Cardiac fibroblast (primary cell): ENCODE measurements at regions not wholly inside any gene's neighbourhood (a gene's known extent, or its start where the extent isn't known, plus 50 kb on each side); places are given as distances from the start of the nearest gene placed in this dataset.
"Not testable (repeated sequence)": the region's sequence is repeated elsewhere in the genome, so short reads cannot be mapped to it uniquely, and the experiment has no call there.

Source experiments
- DNase-seq, 2 donors: peaks; one replicate each; pipeline versions ENCODE4 v3.0.0 to v3.0.0-alpha.2; 2010; ENCODE audit warnings: low read depth in 2 of 2
- H3K4me3 ChIP-seq, 2 donors: replicated peaks in 1 of 2; 1 replicate in 1 of 2; 2 replicates in 1 of 2; pipeline ENCODE4 v1.5.1; 2011; ENCODE audit warnings: low read depth in 2 of 2, low read length in 2 of 2, mild to moderate bottlenecking in 2 of 2, moderate library complexity in 1 of 2
- TF ChIP-seq, protein P1 (sequence below): IDR thresholded peaks from one replicate; pipeline ENCODE4 v1.5.1; 2011; ENCODE audit warnings: low read depth, mild to moderate bottlenecking, low read length, inconsistent platforms

DNA sequence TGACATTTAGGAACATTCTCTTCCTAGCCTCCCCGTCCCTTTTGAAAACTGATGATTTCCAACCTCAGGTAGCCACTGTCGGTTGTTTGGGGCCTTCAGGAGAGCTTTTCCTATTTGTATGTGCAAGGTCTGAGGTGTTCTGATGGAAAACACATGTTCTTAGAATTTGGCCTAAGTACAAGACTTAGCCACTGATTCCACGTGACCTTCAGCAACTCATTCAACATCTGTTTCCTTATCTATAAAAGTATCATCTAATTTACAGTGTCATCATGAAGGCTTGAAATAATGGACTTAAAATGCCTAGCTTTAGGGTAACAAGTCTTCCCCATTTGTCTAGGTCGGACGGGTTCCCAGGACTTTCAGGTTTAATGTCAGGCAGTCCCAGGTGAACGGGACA lies 259.3 kb downstream of the SOX9 start:
- TF ChIP-seq, protein P1, sequence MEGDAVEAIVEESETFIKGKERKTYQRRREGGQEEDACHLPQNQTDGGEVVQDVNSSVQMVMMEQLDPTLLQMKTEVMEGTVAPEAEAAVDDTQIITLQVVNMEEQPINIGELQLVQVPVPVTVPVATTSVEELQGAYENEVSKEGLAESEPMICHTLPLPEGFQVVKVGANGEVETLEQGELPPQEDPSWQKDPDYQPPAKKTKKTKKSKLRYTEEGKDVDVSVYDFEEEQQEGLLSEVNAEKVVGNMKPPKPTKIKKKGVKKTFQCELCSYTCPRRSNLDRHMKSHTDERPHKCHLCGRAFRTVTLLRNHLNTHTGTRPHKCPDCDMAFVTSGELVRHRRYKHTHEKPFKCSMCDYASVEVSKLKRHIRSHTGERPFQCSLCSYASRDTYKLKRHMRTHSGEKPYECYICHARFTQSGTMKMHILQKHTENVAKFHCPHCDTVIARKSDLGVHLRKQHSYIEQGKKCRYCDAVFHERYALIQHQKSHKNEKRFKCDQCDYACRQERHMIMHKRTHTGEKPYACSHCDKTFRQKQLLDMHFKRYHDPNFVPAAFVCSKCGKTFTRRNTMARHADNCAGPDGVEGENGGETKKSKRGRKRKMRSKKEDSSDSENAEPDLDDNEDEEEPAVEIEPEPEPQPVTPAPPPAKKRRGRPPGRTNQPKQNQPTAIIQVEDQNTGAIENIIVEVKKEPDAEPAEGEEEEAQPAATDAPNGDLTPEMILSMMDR, result no peak
- DNase-seq, result no peak
- no peak overlapping the region for H3K4me3 ChIP-seq

DNA sequence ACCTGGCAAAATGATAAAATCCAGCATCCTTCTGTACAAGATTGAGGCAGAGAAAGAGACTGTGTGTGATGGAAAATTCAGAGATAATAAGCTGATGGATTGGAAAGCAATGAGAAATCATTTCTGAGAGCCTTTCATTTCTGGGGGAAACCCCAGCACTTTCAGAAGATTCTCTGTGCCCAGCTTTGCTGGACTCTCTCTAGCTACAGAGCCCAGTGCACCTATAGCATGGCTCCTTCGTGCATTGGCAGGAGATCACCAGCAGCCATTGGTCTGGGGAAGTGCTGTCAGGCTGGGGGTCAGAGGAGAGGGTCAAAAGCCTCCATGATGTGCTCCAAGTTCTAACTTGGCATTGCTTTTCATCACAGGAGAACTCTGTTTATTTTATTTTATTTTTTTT lies 259.9 kb downstream of the SOX9 start:
- TF ChIP-seq, protein P1, result no peak
- DNase-seq, result no peak
- H3K4me3 ChIP-seq, result no peak overlapping the region

DNA sequence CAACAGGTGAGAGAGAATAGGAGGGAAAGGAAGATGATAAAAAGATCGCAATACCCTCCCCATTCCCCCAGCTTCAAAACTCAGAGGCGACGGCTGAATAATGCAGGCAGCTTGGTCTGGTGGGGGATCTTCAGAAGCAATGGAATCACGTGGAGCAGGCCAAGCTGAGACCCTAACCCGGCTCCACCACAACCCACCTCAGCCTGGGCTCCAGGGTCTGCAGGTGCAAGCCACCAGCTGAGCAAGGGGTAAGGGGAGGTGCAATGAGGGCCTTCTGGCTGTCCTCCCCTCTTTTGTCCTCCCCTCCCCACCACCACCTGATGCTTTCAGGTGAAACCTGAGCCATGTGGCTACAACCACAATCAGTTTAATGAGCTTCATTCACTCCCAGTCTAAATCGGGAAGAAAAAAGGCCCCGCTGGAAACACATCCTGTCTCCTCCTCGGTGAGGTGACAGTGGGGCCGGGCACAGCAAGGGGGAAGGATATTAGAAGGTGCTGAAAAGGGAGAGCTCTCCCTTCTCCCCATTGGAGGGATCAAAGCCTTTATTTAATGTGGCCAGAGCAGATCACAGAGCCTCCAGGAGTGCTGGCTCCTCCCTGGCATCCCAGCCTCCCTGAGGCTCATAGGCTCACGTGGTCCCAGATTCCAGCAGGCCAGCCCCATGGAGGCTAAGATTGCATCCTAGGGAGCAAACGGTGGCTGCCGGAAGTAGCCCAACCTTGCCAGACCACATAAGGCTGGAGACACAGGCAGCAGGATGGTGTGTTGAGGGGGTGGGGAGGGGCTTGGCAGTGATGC lies 261.0 kb downstream of the SOX9 start:
- TF ChIP-seq, protein P1, result no peak
- DNase-seq, result no peak
- H3K4me3 ChIP-seq, result no peak overlapping the region

DNA sequence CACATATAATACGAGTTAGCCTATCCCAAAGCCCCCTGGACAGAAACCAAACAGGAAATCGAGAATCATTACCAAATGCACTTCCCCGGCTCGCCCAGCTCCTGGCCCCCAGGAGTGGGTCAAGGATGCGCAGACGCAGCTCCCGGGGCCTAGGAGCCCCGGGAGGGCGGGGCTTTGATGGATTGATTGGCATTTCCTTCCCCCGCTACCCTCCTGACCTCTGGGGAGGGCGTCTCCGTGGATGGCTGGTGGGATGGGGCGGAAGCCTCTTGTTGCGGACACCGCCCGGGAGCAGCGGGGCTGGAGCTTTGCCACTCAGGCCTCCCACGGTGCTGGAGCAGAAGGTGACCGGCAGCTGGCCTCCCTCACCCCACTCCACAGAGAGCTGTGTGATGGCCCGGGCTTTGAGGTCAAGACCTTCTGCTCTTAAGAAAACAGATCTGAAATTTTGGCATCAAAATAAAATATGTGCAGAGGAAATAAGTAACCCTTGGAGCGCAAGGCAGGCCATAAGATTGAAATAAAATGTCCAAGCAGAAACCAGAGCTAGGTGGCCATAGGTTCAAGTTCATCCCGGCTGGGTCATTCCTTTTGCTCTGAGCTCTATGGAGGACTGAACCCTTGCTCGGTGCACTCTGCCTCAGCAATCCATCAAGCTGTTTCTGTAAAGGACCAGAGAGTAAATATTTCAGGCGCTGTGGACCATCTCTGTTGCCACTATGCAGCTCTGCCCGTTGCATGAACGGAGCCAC lies 262.3 kb downstream of the SOX9 start:
- DNase-seq, result no peak
- TF ChIP-seq, protein P1, result no peak
- no peak overlapping the region for H3K4me3 ChIP-seq

DNA sequence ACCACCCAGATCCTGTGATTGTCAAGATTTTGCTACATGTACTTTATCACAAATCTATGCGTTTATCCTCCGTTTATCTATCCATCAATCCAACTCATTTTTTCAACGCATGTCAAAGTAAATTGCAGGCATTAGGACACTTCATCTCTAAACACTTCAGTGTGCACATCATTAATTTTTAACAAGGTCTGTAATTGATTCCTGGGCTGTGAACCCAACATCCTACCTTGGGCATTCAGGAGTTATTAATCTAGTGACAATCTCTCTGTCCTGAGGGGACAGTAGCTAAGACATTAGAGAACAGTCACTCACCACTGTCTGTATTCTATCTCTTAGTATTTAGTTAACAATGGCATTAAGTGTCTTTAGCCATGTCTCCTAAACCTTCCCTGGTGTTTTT lies 264.7 kb downstream of the SOX9 start:
- TF ChIP-seq, protein P1, result no peak
- no peak for DNase-seq
- no peak overlapping the region for H3K4me3 ChIP-seq

DNA sequence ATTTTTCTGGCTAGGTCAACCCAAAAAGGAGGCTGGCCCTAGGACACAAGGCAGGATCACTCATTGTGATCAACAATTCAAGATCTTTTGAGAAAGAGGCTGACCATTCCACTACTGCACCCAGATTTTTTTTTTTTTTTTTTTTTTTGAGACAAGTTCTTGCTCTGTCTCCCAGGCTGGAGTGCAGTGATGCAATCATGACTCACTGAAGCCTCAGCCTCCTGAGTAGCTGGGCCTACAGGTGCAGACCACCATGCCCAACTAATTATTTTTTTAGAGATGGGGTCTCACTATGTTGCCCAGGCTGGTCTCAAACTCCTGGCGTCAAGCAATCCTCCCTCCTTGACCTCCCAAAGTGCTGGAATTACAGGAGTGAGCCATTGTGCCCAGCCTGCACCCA lies 265.4 kb downstream of the SOX9 start:
- DNase-seq, result peak; percentile 43 to 74
- not testable (repeated sequence) for H3K4me3 ChIP-seq

DNA sequence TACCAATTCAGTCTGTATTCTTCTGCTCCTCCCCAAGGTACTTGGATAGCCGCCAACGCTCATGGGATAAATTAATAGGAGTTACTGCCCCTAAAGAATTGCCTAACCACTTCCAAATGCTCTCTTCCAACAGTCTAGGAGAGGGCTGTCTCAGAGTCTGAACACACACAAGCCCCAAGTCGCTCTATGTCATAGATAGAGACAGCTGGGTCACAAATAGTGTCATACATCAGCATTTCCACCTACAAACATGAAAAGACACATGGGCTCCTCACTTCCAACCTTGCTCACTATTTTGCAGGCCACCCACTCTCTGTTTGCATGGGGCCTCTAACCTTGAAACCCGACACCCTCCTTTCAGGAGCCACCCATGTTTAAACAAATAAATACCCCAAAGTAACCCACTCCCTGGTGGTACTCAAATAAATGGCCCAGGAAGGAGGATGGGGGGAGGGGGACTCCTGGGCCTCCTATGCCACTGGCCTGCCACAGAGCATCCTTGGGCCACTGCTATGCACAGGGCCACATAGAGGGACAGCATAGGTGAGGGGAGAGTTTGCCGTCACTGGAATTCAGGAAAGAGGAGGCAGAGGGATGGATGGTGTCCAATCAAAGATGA lies 265.9 kb downstream of the SOX9 start:
- TF ChIP-seq, protein P1, result no peak
- no peak for DNase-seq
- no peak overlapping the region for H3K4me3 ChIP-seq
